HCEC 1CT (cell line): ENCODE measurements at regions not wholly inside any gene's neighbourhood (a gene's known extent, or its start where the extent isn't known, plus 50 kb on each side); places are given as distances from the start of the nearest gene placed in this dataset.

Experiments
- DNase-seq: peaks from one replicate; pipeline ENCODE4 v3.0.0-alpha.2; 2017

DNA sequence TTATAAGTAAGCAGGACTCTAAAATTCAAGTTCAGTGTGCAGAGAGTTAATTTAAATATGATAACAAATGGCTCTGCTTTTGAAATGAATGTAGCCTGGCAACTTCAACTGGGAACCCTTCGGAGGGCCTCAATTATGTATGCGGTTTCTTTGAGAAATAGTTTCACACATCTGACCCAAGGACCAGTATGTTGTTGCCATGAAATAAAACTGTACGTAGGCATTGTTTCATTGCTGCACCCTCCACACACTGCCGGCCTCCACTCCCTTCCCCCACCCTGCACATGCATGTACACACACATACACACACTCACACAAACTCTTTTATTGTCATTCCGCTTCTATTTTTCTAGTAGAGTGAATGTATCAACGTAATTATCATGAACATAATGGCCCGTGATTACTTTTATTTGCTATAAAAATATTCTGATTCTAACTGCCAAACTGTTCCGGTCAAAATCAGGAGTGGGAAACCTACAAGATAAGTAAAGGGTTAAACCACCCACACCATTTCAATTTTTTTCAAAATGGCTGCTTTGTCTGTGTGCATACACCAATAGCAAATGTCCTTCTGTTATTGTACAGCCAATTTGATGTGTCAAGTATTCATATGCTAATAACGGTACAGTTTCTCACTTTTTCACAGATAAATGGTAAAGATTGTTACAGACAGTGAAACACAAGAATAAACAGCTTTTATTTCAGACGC is 215.5 kb upstream of the TMEM161B start:
- DNase-seq, result no peak

DNA sequence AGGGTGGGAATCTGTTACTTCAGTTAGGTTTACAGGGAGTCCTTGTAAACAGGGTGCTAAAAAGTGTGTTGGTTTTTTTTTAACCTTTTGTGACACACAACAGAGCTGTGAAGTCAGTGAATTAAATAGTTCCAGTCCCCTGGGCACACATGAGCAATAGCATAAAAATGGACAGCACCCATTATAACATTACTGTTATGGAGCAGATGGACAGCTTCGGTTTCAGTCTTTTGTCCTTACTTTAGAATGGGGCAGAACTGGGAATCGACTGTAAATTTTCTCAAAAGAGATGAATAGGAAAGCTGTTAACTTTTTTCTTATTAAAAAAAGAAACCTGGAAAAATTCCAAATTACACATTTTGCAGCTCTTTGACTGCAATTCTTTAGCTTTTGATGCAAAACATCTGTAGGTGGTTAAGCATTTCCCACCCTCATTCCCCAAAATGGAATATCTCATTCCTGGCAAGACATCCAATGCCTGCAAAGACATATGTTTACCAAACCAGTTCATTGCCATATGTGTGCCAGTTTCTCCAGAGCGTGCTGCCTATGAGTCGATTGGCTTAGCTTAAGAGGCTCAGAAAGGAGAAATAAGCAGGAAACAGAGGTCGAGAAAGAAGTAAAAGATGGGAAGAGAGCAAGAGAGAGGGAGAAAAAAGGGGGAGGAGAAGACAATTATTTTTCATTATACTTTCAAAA is 212.3 kb upstream of the TMEM161B start:
- no peak for DNase-seq

DNA sequence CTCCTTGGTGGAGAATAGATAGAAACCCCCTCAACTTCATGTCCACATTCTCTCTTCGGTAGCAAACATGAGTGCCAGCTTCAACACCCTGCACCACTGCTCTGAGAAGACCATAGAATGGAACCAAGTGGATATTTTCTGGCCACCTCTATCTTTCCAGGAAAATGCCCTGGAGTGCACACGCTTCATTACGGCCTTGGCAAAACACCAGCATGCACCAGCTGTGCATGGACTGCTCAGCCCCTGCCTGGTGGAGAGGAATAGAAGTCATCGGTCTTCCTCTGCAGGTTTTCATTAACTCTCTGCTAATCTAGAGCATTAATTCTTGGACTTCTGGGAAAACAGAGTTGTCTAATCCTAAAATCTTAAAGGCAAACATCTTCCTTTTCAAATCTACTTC is 211.6 kb upstream of the TMEM161B start:
- DNase-seq, result no peak

DNA sequence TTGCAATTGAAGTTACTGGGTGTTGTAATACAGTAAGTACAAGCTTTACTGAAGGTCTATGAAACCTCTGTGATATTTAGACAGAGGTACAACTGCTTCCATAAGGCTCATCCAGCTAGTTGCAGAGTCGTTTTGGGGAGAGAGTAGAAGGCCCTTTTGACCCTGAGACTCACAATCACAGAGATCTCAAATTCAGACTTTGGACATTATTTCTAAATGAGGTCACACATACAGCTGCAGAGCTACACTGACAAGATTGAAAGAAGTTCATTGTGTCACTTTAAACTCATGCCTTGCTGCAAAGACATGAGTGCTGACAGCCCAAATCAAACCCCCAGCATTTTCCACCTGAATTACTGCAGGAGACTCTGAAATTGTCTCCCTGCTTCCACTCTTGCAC is 205.9 kb upstream of the TMEM161B start:
- DNase-seq, result no peak

DNA sequence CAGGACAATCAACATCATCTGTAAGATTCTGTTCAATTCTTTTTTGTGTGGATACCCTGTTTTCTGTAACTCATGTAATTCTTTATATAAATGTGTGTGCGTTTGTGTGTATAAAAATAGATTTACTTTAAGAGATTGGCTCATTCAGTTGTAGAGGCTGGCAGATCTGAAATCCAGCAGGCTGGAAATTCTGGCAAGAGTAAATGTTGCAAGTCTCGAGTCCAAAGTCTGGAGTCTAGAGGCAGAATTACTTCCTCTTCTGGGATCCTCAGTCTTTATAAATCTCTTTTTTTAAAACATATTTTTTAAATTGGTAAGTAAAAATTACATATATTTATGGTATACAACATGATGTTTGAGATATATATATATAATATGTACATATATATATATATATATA is 202.1 kb upstream of the TMEM161B start:
- no peak for DNase-seq

DNA sequence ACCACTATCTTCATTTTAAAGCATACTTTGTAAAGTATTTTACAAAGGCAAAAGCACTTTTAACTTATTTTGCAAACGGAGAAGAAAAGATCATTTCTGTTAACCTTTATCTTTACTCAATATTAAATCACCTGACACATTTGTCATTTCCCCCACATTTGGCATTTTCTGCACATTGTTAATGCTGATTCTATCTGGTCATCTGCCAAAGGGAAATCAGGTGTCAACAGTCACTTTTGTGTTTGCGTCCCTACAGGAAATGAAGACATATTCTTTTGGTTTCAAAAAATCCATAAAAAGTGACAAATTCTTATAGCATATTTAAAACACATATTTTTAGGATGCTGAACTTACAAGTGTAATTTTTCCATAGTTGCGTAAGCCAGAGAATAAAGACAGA is 191.3 kb upstream of the TMEM161B start:
- no peak for DNase-seq

DNA sequence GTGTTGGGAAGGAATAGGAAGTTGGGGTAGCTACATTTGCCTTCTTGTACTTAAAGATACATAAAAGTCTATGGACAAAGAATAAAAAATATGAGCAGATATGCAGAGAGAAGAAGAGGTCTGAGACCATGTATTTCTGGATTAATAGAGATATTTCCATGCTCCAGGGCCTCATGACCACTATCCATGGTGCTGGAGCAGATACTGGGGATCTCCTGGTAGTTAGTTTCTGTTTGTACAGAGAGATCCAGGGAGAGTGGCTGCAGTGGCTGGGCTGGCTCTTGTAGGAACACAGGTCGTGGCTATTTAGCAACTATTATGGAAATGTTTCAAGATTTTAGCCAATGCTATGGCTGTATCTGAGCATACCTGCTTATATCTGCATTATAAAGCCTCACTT is 184.2 kb upstream of the TMEM161B start:
- no peak for DNase-seq

DNA sequence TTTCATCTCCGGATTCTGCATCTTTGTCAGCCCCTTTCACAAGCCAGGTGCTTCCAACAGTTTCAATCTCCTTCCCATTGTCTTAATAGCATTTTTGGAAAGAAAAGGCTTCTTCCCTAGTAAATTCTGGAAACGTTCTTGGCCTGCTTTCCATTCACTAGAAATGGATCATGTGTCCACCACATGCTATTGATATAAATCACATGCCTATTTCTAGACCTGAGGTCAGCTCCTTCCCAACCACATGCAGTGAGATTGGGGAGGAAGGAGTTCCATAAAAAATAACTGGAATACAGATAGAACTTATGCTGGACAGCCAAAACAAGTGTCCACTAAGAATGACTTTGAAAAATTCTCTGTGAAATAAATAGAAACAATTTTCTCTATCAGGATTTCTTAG is 181.6 kb upstream of the TMEM161B start:
- no peak for DNase-seq

DNA sequence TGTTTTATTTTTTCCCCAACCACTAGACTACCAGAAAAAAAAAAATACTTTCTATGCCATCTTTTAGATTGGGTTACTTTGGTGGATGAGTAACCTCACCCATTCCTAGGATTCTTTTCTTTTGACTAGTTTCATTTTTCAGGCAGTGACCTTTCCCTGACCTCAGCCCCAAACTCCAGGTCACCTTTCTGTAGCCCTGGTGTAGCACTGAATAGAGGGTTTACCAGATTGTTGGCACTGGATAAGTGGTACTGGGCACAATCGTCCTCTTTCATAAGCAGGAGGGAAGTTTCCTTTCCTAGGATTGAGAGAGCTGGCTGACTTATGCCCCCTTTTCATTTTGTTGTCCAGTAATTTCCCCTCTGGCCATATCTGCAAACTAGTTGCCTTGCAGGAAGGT is 169.4 kb upstream of the TMEM161B start:
- DNase-seq, result no peak

DNA sequence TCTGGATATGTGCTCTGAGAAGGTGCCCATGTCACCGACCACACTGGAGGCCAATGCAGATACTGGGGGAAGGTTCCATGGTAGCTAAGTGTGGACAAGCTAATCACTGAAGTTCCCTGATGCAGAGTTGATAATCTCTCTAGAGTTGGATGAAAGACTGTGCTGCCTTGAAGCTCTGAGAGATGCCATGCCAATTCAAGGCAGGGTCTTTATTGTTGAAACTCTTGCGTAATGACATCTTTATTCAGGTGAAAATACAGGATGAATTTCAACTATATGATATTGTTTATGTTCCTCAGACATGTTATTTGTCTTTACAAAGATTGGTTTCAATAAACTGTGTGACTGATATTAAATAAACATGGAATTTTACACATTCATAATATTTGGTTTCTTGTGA is 167.6 kb upstream of the TMEM161B start:
- DNase-seq, result no peak

DNA sequence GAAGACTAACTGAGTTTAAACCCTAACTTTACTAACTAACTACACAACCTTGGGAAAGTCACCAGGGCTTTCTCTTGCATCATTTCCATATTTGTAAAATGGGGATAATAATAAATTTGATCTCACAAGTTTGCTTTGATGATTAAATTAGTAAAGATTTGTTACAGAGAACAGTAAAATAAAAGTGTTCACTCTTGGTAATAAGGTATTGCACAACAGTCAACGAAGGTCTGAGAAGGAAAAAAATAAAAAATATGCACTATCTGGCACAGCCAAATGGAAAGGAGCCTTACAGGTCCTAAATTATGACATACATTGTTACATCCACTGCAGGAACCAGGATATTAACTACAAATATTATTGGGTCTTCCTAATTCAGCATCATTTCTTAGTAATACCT is 160.0 kb upstream of the TMEM161B start:
- no peak for DNase-seq

DNA sequence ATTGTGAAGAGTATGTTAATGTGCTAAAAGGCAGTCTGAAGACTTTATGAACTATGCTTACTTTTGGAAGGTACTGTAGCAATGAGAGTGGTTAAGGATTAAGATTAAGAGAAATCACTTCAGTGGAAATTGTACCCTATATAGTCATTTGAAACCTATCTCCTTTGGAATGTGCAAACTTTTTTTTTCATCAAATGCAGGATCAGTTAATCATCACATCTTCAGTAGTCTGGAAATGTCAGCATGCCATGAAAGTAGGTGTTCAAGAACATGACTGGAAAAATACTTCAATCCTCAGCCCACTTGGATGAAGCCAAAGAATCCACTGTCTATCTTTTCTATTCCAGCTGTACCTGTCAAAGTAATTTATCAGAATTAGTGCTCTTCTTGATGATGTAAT is 157.8 kb upstream of the TMEM161B start:
- DNase-seq, result no peak

DNA sequence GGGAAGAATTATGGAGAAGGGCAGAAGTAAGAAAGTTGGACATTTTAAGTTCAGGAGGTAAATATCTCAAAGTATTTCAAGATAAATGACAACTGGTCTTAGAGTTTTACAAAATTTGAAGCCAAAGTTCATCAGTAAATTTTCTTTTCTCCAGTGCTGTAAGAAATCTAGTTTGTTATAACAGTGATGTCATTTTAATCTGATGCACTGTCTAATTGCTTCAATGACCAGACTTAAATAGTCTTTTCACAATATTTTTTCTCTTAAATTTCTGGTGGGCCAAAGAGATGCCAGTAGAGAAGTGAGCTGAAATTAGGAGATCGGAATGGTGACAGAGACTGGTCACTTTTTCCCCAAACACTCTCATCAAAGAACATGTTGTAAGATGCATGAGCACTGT is 156.5 kb upstream of the TMEM161B start:
- DNase-seq, result no peak

DNA sequence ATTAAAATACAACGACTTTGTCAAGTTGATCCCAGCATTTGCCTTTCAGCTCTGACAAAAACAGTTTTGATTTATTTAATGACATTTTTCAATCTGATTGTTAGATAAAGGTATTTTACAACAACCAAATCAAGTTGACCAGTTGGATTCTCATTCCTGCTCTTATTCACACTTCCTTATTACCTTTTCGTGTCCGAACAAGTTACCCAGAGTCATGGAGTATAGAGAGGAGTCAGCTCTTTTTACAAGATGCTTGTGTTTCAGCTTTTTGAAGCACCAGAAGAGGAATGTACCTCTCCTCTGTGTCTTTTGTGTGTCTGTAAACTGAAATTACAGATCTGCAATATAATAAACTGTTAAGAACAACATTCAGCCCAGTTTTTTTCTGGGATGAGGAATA is 151.3 kb upstream of the TMEM161B start:
- DNase-seq, result no peak

DNA sequence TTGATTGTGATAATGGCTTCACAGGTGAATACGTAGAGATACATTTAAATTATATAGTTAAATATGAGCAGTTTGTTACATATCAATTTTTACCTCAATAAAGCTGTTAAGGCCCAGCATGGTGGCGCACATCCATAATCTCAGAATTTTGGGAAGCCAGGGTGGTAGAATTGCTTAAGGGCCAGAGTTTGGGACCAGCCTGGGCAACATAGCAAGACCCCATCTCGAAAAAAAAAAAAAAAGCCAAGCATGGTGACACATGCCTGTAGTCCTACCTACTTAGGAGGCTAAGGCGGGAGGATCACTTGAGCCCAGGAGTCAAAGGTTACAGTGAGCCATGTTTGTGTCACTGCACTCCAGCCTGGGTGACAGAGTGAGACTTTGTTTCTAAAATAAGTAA is 138.7 kb upstream of the TMEM161B start:
- DNase-seq, result no peak

DNA sequence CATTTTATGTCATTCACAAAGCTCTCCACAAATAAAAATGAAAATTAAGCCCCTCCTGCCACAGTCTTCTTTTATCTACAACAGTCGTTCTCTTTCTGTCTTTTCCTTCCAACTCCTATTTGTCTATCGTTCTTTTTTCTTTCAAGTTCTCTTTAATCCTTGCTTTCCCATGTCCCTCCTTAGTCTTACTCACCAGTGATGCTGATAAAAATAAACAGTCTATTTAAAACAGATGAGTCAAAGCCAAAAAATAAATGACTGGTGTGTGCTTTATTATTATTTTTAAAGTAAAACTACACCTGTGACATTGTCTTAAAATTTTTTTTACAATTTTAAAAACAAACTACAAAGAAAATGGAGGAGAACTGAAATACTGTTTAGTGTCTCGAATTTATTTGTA is 137.1 kb upstream of the TMEM161B start:
- no peak for DNase-seq

DNA sequence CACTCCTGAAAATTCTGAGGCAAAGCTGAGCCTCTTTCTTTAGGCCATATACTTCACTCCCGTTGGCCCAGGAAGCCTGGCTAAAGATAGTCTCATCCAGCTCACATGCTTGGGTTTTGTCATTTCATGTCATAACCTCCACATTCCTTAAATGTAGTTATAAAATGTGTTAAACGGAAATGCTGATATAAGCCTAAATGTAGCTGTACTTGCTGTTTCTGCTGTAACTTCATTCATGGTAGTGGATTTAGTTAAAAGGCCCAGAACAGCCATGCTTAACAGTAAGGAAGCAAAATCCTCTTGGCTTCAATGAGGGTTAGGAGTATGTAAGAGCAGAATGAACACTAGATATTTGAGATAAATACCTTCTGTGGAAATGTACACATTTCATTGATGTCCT is 135.8 kb upstream of the TMEM161B start:
- DNase-seq, result no peak

DNA sequence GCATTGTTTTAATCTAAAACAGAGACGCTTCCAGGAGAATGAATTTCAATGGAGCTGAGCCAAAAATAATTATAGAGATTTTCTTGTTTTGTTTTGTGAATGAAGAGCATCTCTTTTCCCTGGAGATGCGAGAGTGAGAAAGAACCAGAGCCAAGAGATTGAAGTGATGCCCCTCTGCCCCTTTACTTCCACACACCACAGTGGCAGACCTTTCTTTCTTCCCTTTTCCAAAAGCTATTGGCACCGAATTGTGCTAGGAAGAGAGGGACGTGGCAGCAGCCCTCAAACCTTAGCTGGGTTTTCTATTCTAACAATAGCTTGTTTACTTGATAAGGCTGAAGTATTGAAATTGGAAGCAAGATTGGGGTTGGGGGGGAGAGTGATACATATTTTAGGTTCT is 133.0 kb upstream of the TMEM161B start:
- DNase-seq, result no peak

DNA sequence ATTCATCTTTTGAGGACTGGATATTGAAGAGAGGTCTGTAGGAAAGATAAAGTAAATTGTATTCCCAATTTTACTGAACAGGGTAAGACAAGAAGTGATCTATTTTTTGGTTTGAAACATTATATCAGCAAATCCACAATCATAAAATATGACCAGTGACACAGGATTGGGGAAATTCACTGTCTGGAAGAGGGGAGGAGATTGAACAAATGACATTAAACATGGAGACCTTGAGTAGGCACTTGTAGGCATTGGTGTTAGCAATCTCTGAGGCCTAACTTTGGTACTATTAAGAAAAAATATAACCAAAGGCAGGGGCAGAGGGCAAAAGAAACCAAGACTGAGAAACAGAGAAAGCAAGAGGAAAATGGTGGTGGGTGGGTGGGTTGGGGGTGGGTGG is 132.6 kb upstream of the TMEM161B start:
- DNase-seq, result no peak

DNA sequence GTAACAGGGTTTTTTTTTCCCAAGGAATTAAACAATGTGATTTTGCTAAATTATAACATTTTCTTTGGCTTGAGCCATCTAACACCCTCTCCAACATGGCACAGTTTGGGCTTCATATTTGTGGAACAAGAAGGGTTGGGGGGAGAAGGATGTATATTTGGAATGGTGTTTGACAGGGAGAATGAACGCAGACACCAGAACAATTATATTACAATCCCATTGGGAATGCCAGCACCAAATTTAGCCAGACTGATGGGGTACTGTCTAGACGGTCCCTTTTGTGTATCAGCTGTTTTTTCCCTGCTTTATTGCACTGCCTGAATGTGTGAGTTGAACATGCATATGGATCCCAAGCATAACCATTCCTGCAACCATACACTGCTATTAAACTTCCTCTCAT is 130.9 kb upstream of the TMEM161B start:
- DNase-seq, result no peak

DNA sequence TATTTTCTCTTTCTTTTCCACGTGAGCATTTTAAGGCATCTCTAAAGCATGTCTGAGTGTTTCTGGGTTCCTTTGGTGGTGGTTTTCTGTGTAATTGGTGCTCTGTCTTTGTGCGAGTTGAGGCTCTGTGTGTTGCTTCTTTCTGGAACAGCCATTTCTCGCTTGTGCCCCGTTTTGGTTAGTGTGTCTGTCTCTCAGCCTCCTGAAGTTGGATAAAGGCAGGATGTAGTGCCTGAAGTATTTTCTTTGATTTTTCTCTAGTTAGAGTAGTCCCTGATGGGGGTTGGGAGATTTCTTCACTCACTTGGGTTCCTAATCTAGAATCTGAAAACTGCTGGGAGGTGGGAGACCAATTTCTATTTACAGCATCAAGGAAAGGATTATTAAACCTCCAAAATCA is 129.7 kb upstream of the TMEM161B start:
- no peak for DNase-seq

DNA sequence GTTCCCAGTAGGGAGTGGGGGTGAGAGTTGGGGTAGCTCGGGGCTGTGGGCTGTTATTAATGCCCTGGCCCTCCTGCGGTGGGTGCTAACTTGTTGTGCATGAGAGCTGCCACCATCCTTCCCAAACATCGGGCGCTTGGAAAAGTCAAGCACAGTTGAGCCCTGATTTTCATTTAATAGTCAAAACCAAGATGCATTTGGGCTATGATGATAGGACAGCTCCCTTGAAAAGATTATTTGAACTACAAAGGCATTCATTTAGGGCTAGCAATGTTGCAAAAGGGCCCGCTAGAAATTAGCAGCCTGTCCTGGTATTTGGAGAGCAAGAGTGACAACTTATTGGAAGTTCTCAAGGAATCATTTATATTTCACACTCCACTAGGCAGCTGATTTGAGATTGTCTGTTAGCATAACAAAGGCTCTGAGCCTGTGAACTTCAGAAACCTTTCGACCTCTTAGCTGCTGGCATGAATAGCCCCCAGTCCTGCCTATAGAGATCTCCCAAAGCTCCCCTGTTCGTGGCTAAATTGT is 128.2 kb upstream of the TMEM161B start:
- no peak for DNase-seq

DNA sequence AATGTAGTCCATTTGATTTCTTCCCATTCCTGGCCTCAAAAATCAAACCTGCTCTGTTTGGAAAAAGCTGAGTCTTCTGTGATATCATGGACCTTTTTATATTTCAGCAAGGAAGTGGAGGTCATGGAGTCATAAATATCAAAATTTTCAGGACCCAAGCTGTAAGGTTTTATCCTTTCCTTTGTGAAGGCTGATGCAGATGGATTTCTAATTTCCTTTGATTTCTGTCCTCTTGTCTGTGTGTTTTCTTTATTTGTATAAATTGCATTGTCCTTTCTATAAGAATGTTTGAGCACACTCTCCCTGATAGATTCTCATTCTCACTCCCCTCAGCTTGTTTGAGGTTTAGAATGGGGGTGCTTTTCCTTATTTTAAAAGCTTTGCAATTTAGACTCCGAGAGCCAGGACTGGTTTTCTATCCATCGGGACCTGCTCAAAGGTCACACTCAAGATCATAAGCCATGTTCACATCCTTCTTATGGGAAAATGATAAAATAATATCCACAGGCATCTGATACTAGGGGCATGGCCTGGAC is 127.4 kb upstream of the TMEM161B start:
- no peak for DNase-seq

DNA sequence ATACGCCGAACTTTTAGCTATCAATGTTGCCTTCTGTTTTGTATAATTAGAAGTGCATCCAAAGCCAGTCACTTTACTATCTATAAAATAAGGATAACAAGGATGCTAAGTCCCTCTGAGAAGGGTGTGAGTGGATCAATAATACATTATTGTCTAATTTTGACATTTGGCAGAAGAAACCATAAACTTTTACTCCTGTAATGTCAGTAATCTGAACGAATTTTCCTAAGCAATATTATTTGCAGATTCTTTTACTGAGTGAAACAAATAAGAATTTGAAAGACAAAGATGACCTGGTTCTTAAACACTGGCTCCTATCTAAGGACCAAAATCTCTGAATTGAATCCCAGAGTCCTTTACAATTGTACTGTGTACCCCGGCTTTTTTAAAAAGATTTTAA is 126.6 kb upstream of the TMEM161B start:
- DNase-seq, result no peak
